Large intestine (tissue), 3 donors: ENCODE measurements at regions not wholly inside any gene's neighbourhood (a gene's known extent, or its start where the extent isn't known, plus 50 kb on each side); places are given as distances from the start of the nearest gene placed in this dataset.
A peak's percentile ranks its signal among the peaks of the same experiment; 100 is the strongest.

ENCODE experiments used
- DNase-seq, 2 donors: peaks; one replicate each; pipeline versions ENCODE4 v3.0.0 to v3.0.0-alpha.2; 2013
- H3K27ac ChIP-seq: one replicate; pipeline ENCODE4 v1.5.1; 2013; ENCODE audit warnings: low read length
- H3K27me3 ChIP-seq: 2 replicates; pipeline ENCODE4 v1.6.1; 2013; ENCODE audit warnings: low read length; ENCODE audit not compliant: control insufficient read depth, insufficient read depth
- H3K36me3 ChIP-seq: 2 replicates; pipeline ENCODE4 v1.6.1; 2013; ENCODE audit warnings: low read length; ENCODE audit not compliant: control insufficient read depth, insufficient read depth
- H3K4me1 ChIP-seq: one replicate; pipeline ENCODE4 v1.6.1; 2013; ENCODE audit warnings: low read length; ENCODE audit not compliant: control insufficient read depth, insufficient read depth
- H3K4me3 ChIP-seq: one replicate; pipeline ENCODE4 v1.5.1; 2013; ENCODE audit warnings: low read length
- H3K9me3 ChIP-seq: one replicate; pipeline ENCODE4 v1.6.1; 2013; ENCODE audit warnings: mild to moderate bottlenecking, low read depth, low read length, moderate library complexity; ENCODE audit not compliant: control insufficient read depth
- WGBS: methylation state at CpG from one replicate; pipeline ENCODE4 v1.1.5; 2013; ENCODE audit warnings: low lambda C conversion rate; ENCODE audit not compliant: insufficient coverage; 5-methylcytosine and 5-hydroxymethylcytosine counted together

DNA sequence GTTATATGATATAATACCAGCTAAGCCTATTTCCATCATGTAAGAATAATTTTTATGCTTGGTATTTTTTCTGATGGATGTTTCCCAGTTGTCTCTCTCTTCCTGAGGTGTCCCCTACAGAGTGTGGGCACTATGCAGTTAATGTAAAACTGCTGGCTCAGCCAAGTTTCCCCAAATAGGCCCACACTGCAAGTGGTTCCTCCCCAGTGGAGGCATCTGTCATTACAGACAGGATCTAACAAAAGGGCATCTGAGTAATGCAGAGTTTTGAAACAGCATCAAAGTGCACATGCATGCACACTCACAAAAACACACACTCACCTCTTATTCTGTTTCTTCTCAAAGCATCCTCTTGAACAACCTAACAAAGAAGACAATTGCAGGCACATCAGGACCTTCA lies 221.0 kb downstream of the VCY1B start:
- H3K9me3 ChIP-seq, result no peaks in the 10 kb centered on the region
- no peaks in the 10 kb centered on the region for H3K4me1 ChIP-seq
- no peak overlapping the region for H3K27ac ChIP-seq
- H3K4me3 ChIP-seq, result no peak overlapping the region
- no peaks in the 10 kb centered on the region for H3K36me3 ChIP-seq
- H3K27me3 ChIP-seq, result no peaks in the 10 kb centered on the region
- no peak for DNase-seq

- H3K27me3 ChIP-seq, result no peaks in the 10 kb centered on the region
- H3K27ac ChIP-seq, result no peak overlapping the region
- H3K9me3 ChIP-seq, result no peaks in the 10 kb centered on the region
- WGBS, result 100% methylated on average over 1 of the region's 1 CpG
- no peak overlapping the region for H3K4me3 ChIP-seq
- H3K4me1 ChIP-seq, result no peaks in the 10 kb centered on the region
- no peak for DNase-seq
- H3K36me3 ChIP-seq, result no peaks in the 10 kb centered on the region
Measured at GRCh38 chrY:14290656-14291375, 233.5 kb upstream of the NLGN4Y start.

GRCh38 chrY:14292382-14292781 lies 231.9 kb upstream of the NLGN4Y start:
- Histone ChIP-seq H3K27ac (no peak overlapping the region), H3K27me3 (no peaks in the 10 kb centered on the region), H3K36me3 (no peaks in the 10 kb centered on the region), H3K4me3 (no peak overlapping the region), H3K9me3 (no peaks in the 10 kb centered on the region), H3K4me1 (no peaks in the 10 kb centered on the region)
- DNase-seq, result no peak
- no CpG with 5 or more reads among the region's 2 CpGs for WGBS

- Histone ChIP-seq H3K4me1 (no peaks in the 10 kb centered on the region), H3K36me3 (no peaks in the 10 kb centered on the region), H3K9me3 (no peaks in the 10 kb centered on the region), H3K27ac (no peak overlapping the region), H3K4me3 (no peak overlapping the region), H3K27me3 (no peaks in the 10 kb centered on the region)
- no peak for DNase-seq
- 100% methylated on average over 1 of the region's 4 CpGs for WGBS
Measured at GRCh38 chrY:14300775-14301174, 223.6 kb upstream of the NLGN4Y start.

- no peaks in the 10 kb centered on the region for H3K27me3 ChIP-seq
- H3K4me3 ChIP-seq, result no peak overlapping the region
- no CpG with 5 or more reads among the region's 3 CpGs for WGBS
- DNase-seq, result no peak
- H3K36me3 ChIP-seq, result no peaks in the 10 kb centered on the region
- H3K27ac ChIP-seq, result no peak overlapping the region
- H3K4me1 ChIP-seq, result no peaks in the 10 kb centered on the region
- no peaks in the 10 kb centered on the region for H3K9me3 ChIP-seq
Measured at GRCh38 chrY:14301552-14301951, 222.8 kb upstream of the NLGN4Y start.

- H3K27me3 ChIP-seq, result no peaks in the 10 kb centered on the region
- H3K9me3 ChIP-seq, result no peaks in the 10 kb centered on the region
Measured at GRCh38 chrY:14328677-14329345, 195.5 kb upstream of the NLGN4Y start.

DNA sequence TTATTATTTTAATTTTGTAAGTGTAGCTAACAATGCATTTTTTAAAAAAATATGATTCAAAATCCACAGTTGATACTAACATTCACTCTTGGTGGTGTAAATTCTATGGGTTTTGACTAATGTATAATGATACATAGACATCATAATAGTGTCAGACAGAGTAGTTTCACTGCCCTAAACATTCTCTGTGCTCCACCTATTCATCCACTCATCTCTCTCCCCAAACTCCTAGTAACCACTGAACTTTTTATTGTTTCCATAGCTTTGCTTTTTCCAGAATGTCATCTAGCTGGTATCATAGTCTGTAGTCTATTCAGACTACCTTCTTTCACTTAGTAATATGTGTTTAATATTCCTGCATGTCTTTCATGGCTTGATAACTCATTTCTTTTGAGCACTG lies 194.0 kb upstream of the NLGN4Y start:
- Histone ChIP-seq H3K36me3 (no peaks in the 10 kb centered on the region), H3K27ac (no peak overlapping the region), H3K4me3 (no peak overlapping the region), H3K9me3 (no peaks in the 10 kb centered on the region), H3K27me3 (no peaks in the 10 kb centered on the region), H3K4me1 (no peaks in the 10 kb centered on the region)
- DNase-seq, result no peak

More at GRCh38 chrY:14328677-14329345, 195.5 kb upstream of the NLGN4Y start:
- DNase-seq, result no peak
- H3K4me3 ChIP-seq, result no peak overlapping the region
- no peak overlapping the region for H3K27ac ChIP-seq
- H3K4me1 ChIP-seq, result no peaks in the 10 kb centered on the region
- no peaks in the 10 kb centered on the region for H3K36me3 ChIP-seq

GRCh38 chrY:14339524-14339923 lies 184.8 kb upstream of the NLGN4Y start:
- DNase-seq, result no peak

DNA sequence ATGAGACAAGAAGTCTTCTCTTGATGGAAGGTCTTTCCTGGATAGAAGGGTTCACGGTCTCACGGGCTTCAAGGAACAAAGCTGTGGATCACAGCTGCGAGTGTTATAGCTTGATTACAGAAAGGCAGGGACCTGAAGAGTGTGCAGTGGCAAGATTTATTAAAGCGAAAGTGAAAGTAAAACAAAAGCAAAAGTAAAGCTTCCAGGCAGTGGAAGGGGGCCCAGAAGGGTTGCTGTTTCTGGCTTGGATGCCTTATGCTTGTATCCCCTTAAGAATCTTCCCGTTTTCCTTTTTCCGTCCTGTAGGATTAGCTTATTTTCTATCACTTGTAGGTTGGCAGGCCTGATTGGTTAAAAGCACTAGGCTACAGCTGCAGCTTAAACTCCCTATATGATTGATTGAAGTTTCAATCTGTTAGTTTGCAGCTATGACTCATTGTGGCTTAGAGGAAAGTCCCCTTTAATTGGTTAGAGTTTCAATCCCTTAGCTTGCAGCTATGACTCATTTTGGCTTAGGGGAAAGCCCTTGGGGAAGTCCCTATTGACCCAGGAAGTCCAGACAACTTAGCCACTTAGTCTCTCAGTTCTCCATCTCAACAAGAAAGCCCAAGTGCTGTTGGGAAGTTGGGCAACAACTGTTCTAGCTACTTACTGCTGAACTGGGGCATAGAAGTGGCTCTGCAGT lies 183.7 kb upstream of the NLGN4Y start:
- Histone ChIP-seq H3K4me1 (no peaks in the 10 kb centered on the region), H3K9me3 (no peaks in the 10 kb centered on the region), H3K27me3 (no peaks in the 10 kb centered on the region), H3K27ac (no peak overlapping the region), H3K36me3 (no peaks in the 10 kb centered on the region), H3K4me3 (no peak overlapping the region)
- DNase-seq, result peak in 1 of 2 donors; percentile 7
- WGBS, result 100% methylated on average over 1 of the region's 6 CpGs

More at GRCh38 chrY:14339524-14339923, 184.8 kb upstream of the NLGN4Y start:
- no peaks in the 10 kb centered on the region for H3K4me1 ChIP-seq
- no peaks in the 10 kb centered on the region for H3K9me3 ChIP-seq
- WGBS, result no CpG with 5 or more reads among the region's 4 CpGs
- no peak overlapping the region for H3K27ac ChIP-seq
- H3K36me3 ChIP-seq, result no peaks in the 10 kb centered on the region
- H3K27me3 ChIP-seq, result no peaks in the 10 kb centered on the region
- H3K4me3 ChIP-seq, result no peak overlapping the region

- Histone ChIP-seq H3K27me3 (no peaks in the 10 kb centered on the region), H3K36me3 (no peaks in the 10 kb centered on the region), H3K4me3 (no peak overlapping the region), H3K9me3 (no peaks in the 10 kb centered on the region), H3K4me1 (no peaks in the 10 kb centered on the region), H3K27ac (no peak overlapping the region)
- WGBS, result no CpG with 5 or more reads among the region's 5 CpGs
- no peak for DNase-seq
Measured at GRCh38 chrY:14344648-14345333, 179.5 kb upstream of the NLGN4Y start.
